Aorta (tissue), 5 donors: ENCODE measurements at regions not wholly inside any gene's neighbourhood (a gene's known extent, or its start where the extent isn't known, plus 50 kb on each side); places are given as distances from the start of the nearest gene placed in this dataset.

Experiments
- ATAC-seq: fragments of 200-7000 bp; cut with Tn5 transposase; one replicate; pipeline ENCODE4 v1.9.1; 2022; ENCODE audit warnings: moderate library complexity; ENCODE audit not compliant: low FRiP score
- DNase-seq, 2 donors: peaks; one replicate each; pipeline ENCODE4 v3.0.0-alpha.2; 2020
- H3K27ac ChIP-seq, 2 donors: one replicate each; pipeline ENCODE4 v1.5.1; 2013; ENCODE audit warnings: low read length in 2 of 2, mild to moderate bottlenecking in 2 of 2, moderate library complexity in 2 of 2, control low read depth in 1 of 2, inconsistent platforms in 1 of 2, low read depth in 1 of 2
- H3K27me3 ChIP-seq, 2 donors: one replicate each; pipeline ENCODE4 v1.6.1; 2013; ENCODE audit warnings: control low read depth in 1 of 2, low read length in 1 of 2, mild to moderate bottlenecking in 1 of 2, moderate library complexity in 1 of 2; ENCODE audit not compliant: insufficient read depth in 2 of 2, control insufficient read depth in 1 of 2
- H3K36me3 ChIP-seq, 2 donors: one replicate each; pipeline ENCODE4 v1.6.1; 2013; ENCODE audit warnings: control low read depth in 1 of 2, low read length in 1 of 2, mild to moderate bottlenecking in 1 of 2; ENCODE audit not compliant: insufficient read depth in 2 of 2, control insufficient read depth in 1 of 2
- H3K4me1 ChIP-seq, 2 donors: one replicate each; pipeline ENCODE4 v1.6.1; 2013; ENCODE audit warnings: low read length in 2 of 2, control low read depth in 1 of 2, mild to moderate bottlenecking in 1 of 2, moderate library complexity in 1 of 2; ENCODE audit not compliant: insufficient read depth in 2 of 2, control insufficient read depth in 1 of 2
- H3K4me3 ChIP-seq, 2 donors: one replicate each; pipeline ENCODE4 v1.5.1; 2013; ENCODE audit warnings: low read length in 2 of 2, control low read depth in 1 of 2, mild to moderate bottlenecking in 1 of 2
- H3K9me3 ChIP-seq: one replicate; pipeline ENCODE4 v1.6.1; 2013; ENCODE audit warnings: mild to moderate bottlenecking, low read length; ENCODE audit not compliant: control insufficient read depth
- WGBS, 2 donors: extraction: QIAGEN DNeasy Blood & Tissue Kit; methylation state at CpG; one replicate each; pipeline ENCODE4 v1.1.7; 2013; 5-methylcytosine and 5-hydroxymethylcytosine counted together
- intact Hi-C, 2 donors: fragments of 100-400 bp; cut with DNase I; formaldehyde crosslinking; loops; one replicate each; pipeline versions ENCODE4 v1.14.2 to v1.15.0; 2022
- donor health status: healthy with polysubstance abuse.
- donor health status: Bipolar disorder and iron deficiency.
- donor health status: DM: no; HTN: no; CAD: no.
- donor health status: DM: no; HTN: no; CAD: no.
- donor health status: DM: yes; HTN: yes; CAD: no.

- Histone ChIP-seq H3K36me3 (no peaks in the 10 kb centered on the region), H3K4me3 (no peak overlapping the region), H3K4me1 (no peaks in the 10 kb centered on the region), H3K27ac (no peak overlapping the region), H3K9me3 (no peaks in the 10 kb centered on the region), H3K27me3 (no peaks in the 10 kb centered on the region)
- ATAC-seq (no peak), DNase-seq (no peak)
- intact Hi-C loops, result loop anchor here in 1 of 2 donors (10.0 kb wide), 1 partner anchor 57 kb away; no protein-coding TSS in a partner anchor
- WGBS, 2 donors, result 93 to 95% methylated on average over 6 of the region's 6 CpGs
Measured at GRCh38 chr7:81627536-81628287, 142.1 kb downstream of the HGF start.

GRCh38 chr7:81626008-81626407 is 143.8 kb downstream of the HGF start:
- no peak for DNase-seq
- Histone ChIP-seq H3K9me3 (no peaks in the 10 kb centered on the region), H3K4me3 (no peak overlapping the region), H3K27ac (no peak overlapping the region), H3K27me3 (no peaks in the 10 kb centered on the region), H3K4me1 (no peaks in the 10 kb centered on the region), H3K36me3 (no peaks in the 10 kb centered on the region)
- 7 to 25% methylated on average over 1 of the region's 1 CpG for WGBS, 2 donors
- ATAC-seq, result no peak
- intact Hi-C loops, result loop anchor here in 1 of 2 donors (10.0 kb wide), 1 partner anchor 59 kb away; no protein-coding TSS in a partner anchor

GRCh38 chr7:81624650-81625631 is 144.9 kb downstream of the HGF start:
- intact Hi-C loops, result loop anchor here in 1 of 2 donors (5.0 to 10.0 kb wide), 2 partner anchors 60 to 123 kb away; no protein-coding TSS in a partner anchor
- Histone ChIP-seq H3K27ac (no peak overlapping the region), H3K36me3 (no peaks in the 10 kb centered on the region), H3K9me3 (no peaks in the 10 kb centered on the region), H3K4me1 (no peaks in the 10 kb centered on the region), H3K4me3 (no peak overlapping the region), H3K27me3 (no peaks in the 10 kb centered on the region)
- ATAC-seq (no peak), DNase-seq (no peak)
- WGBS, 2 donors, result 36 to 38% methylated on average over 6 of the region's 6 CpGs

GRCh38 chr7:81624021-81624592 is 145.7 kb downstream of the HGF start:
- no peaks in the 10 kb centered on the region for H3K4me1 ChIP-seq
- ATAC-seq (no peak), DNase-seq (no peak)
- no peak overlapping the region for H3K27ac ChIP-seq
- no peaks in the 10 kb centered on the region for H3K36me3 ChIP-seq
- H3K4me3 ChIP-seq, result no peak overlapping the region
- H3K27me3 ChIP-seq, result no peaks in the 10 kb centered on the region
- H3K9me3 ChIP-seq, result no peaks in the 10 kb centered on the region
- intact Hi-C loops, result loop anchor here in 1 of 2 donors (5.0 to 10.0 kb wide), 2 partner anchors 61 to 122 kb away; no protein-coding TSS in a partner anchor
- WGBS, 2 donors, result 93 to 97% methylated on average over 1 of the region's 1 CpG

- Histone ChIP-seq H3K4me1 (no peaks in the 10 kb centered on the region), H3K27me3 (no peaks in the 10 kb centered on the region), H3K36me3 (no peaks in the 10 kb centered on the region), H3K9me3 (no peaks in the 10 kb centered on the region), H3K27ac (no peak overlapping the region), H3K4me3 (no peak overlapping the region)
- intact Hi-C loops, result loop anchor here in 1 of 2 donors (5.0 to 10.0 kb wide), 2 partner anchors 61 to 121 kb away; no protein-coding TSS in a partner anchor
- DNase-seq (no peak), ATAC-seq (no peak)
- WGBS, 2 donors, result 94 to 96% methylated on average over 1 of the region's 1 CpG
Measured at GRCh38 chr7:81623251-81623855, 146.5 kb downstream of the HGF start.

- no peak overlapping the region for H3K4me3 ChIP-seq
- H3K9me3 ChIP-seq, result no peaks in the 10 kb centered on the region
- 75 to 79% methylated on average over 1 of the region's 1 CpG for WGBS, 2 donors
- ATAC-seq, result no peak
- intact Hi-C loops, result loop anchor here in 1 of 2 donors (5.0 to 10.0 kb wide), 2 partner anchors 63 to 120 kb away; no protein-coding TSS in a partner anchor
- H3K36me3 ChIP-seq, result no peaks in the 10 kb centered on the region
- no peaks in the 10 kb centered on the region for H3K27me3 ChIP-seq
- no peaks in the 10 kb centered on the region for H3K4me1 ChIP-seq
- DNase-seq, result no peak
- no peak overlapping the region for H3K27ac ChIP-seq
Measured at GRCh38 chr7:81621893-81622292, 148.0 kb downstream of the HGF start.

- no peak overlapping the region for H3K27ac ChIP-seq
- H3K36me3 ChIP-seq, result no peaks in the 10 kb centered on the region
- no peak overlapping the region for H3K4me3 ChIP-seq
- DNase-seq, result no peak
- intact Hi-C loops, result loop anchor here in 1 of 2 donors (5.0 kb wide), 1 partner anchor 44 kb away; no protein-coding TSS in a partner anchor
- no peaks in the 10 kb centered on the region for H3K4me1 ChIP-seq
- no peaks in the 10 kb centered on the region for H3K27me3 ChIP-seq
- 73 to 74% methylated on average over 4 of the region's 4 CpGs for WGBS, 2 donors
- no peak for ATAC-seq
- H3K9me3 ChIP-seq, result no peaks in the 10 kb centered on the region
Measured at GRCh38 chr7:81618396-81619014, 151.3 kb downstream of the HGF start.
